Body of pancreas (tissue), 4 donors: ENCODE measurements at regions not wholly inside any gene's neighbourhood (a gene's known extent, or its start where the extent isn't known, plus 50 kb on each side); places are given as distances from the start of the nearest gene placed in this dataset.

Experiments used
- ATAC-seq: fragments of 150-250 bp; one replicate; pipeline ENCODE4 v1.9.1; 2016
- DNase-seq, 4 donors: peaks; one replicate each; pipeline ENCODE4 v3.0.0-alpha.2; 2019
- H3K27ac ChIP-seq, 4 donors: fragments of 200-600 bp; sonication (generic); 1 replicate in 3 of 4; 2 replicates in 1 of 4; pipeline versions ENCODE4 v1.5.1 to v1.6.1; 2016 to 2019; ENCODE audit warnings: mild to moderate bottlenecking in 1 of 4, mixed read lengths in 1 of 4, moderate library complexity in 1 of 4
- H3K27me3 ChIP-seq, 2 donors: fragments of 200-600 bp; sonication (generic); one replicate each; pipeline ENCODE4 v1.6.0; 2016; ENCODE audit warnings: mild to moderate bottlenecking in 1 of 2
- H3K36me3 ChIP-seq, 2 donors: fragments of 200-600 bp; sonication (generic); replicated peaks in 1 of 2; 2 replicates each; pipeline ENCODE4 v1.5.1; 2016; ENCODE audit warnings: low read depth in 2 of 2; ENCODE audit not compliant: insufficient read depth in 1 of 2
- H3K4me1 ChIP-seq: fragments of 200-600 bp; sonication (generic); one replicate; pipeline ENCODE4 v1.6.0; 2016
- H3K4me3 ChIP-seq, 2 donors: fragments of 200-600 bp; sonication (generic); 1 replicate in 1 of 2; 2 replicates in 1 of 2; pipeline ENCODE4 v1.5.1; 2016 to 2019
- H3K9me3 ChIP-seq, 3 donors: fragments of 200-600 bp; sonication (generic); 1 replicate in 2 of 3; 2 replicates in 1 of 3; pipeline ENCODE4 v1.5.1; 2016
- POLR2A ChIP-seq, 3 donors: fragments of 450-650 bp; IDR thresholded peaks; one replicate each; pipeline ENCODE4 v1.6.1; 2016; ENCODE audit warnings: antibody characterized with exemption in 3 of 3, mild to moderate bottlenecking in 2 of 3
- WGBS, 2 donors: methylation state at CpG; one replicate each; pipeline ENCODE4 v1.1.5; 2017; 5-methylcytosine and 5-hydroxymethylcytosine counted together
- intact Hi-C: fragments of 100-400 bp; cut with DNase I; formaldehyde crosslinking; loops from one replicate; pipeline ENCODE4 v1.15.1; 2023
- TF ChIP-seq, protein P1 (sequence below), 7 experiments: fragments of 450-650 bp in 4 of 7; fragments of 200-600 bp in 3 of 7; sonication (generic) in 3 of 7; IDR thresholded peaks; one replicate each; pipeline ENCODE4 v1.5.1; 2016 to 2019; ENCODE audit warnings: antibody characterized with exemption in 7 of 7

DNA sequence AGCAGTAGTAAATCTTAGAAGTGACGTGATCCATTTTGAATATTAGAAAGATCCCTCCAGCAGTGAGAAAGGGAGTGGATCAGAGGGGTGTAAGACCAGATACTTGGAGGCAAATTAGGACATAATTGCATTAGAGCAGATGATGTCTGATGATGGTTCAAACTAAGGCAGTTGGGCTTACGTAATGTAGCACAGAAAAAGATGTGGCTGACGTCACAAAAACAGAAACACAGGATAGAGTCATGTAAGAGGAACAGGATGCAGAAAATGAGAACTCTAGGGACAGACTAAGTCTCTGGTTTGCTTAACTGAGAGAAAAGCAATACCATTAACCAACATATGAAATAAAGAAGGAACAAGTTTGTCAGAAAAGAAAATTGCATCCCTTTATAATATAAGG is 392.5 kb upstream of the DACH1 start:
- WGBS, 2 donors, result 39 to 41% methylated on average over 3 of the region's 3 CpGs

DNA sequence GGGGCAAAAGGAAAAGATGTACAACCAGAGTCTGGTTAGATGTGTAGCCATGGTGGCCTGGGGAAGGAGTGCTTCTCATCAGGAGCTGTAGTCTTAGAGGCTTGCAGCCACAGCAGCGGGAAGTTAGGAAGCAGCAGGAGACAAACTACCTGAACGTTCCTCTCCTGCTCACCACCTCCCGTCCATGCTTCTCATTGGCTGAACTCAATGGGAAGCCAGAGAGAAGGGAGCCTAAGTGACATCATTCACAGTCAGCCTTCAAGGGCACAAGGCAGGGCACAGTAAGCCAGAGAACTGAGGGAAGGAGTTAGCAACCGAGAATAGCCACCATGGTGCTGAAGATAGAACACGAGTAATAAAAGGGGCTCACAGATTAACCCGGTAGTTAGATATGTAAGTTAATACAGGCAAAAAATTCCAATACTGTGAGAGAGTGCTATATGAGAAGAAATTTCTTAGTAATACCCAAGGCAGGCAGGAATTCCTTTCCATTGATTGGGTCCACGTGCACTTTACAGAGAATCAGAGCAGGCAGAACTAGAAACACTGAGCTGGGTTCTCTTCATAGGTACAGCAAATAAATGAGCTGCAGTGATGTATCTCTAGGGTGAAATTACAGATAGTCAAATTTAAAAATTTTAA is 391.5 kb upstream of the DACH1 start:
- Histone ChIP-seq H3K36me3 (no peaks in the 10 kb centered on the region), H3K4me1 (no peaks in the 10 kb centered on the region), H3K4me3 (no peak overlapping the region), H3K9me3 (no peaks in the 10 kb centered on the region), H3K27me3 (no peaks in the 10 kb centered on the region), H3K27ac (no peak overlapping the region)
- DNase-seq (peak in 1 of 4 donors; percentile 5), ATAC-seq (no peak)
- WGBS, 2 donors, result 54 to 59% methylated on average over 7 of the region's 7 CpGs
- TF ChIP-seq, protein P1, sequence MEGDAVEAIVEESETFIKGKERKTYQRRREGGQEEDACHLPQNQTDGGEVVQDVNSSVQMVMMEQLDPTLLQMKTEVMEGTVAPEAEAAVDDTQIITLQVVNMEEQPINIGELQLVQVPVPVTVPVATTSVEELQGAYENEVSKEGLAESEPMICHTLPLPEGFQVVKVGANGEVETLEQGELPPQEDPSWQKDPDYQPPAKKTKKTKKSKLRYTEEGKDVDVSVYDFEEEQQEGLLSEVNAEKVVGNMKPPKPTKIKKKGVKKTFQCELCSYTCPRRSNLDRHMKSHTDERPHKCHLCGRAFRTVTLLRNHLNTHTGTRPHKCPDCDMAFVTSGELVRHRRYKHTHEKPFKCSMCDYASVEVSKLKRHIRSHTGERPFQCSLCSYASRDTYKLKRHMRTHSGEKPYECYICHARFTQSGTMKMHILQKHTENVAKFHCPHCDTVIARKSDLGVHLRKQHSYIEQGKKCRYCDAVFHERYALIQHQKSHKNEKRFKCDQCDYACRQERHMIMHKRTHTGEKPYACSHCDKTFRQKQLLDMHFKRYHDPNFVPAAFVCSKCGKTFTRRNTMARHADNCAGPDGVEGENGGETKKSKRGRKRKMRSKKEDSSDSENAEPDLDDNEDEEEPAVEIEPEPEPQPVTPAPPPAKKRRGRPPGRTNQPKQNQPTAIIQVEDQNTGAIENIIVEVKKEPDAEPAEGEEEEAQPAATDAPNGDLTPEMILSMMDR (IDR thresholded peaks at IDR 0.05), result no peak
- no peak for TF ChIP-seq POLR2A (IDR thresholded peaks at IDR 0.05)
- intact Hi-C loops, result no loop called here

More for the DNA sequence above, 392.5 kb upstream of the DACH1 start:
- no peaks in the 10 kb centered on the region for H3K4me1 ChIP-seq
- H3K9me3 ChIP-seq, result no peaks in the 10 kb centered on the region
- no peaks in the 10 kb centered on the region for H3K36me3 ChIP-seq
- H3K27me3 ChIP-seq, result no peaks in the 10 kb centered on the region
- intact Hi-C loops, result no loop called here
- ATAC-seq (no peak), DNase-seq (no peak)
- H3K4me3 ChIP-seq, result no peak overlapping the region
- no peak overlapping the region for H3K27ac ChIP-seq
- TF ChIP-seq, protein P1 (IDR thresholded peaks at IDR 0.05), result no peak

DNA sequence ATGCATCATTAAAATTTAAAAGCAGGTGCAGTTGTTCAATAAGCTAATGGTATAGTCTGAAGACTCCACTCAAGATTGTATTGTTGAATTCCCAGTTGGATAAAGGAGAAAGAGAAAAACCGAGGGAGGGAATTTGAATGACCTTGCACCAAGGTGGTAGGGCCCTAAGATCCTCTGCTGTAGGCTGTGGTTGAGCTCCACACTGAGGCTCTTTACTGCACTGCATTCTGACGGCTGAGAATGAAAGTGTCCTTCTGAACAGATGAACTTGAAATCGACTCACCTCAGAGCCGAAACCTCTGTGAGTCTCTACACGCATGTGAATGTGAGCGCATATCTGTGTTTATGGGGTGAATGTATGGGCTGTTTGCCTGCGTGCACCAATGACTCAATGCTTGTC is 388.9 kb upstream of the DACH1 start:
- intact Hi-C loops, result no loop called here
- Histone ChIP-seq H3K4me1 (no peaks in the 10 kb centered on the region), H3K27me3 (no peaks in the 10 kb centered on the region), H3K9me3 (no peaks in the 10 kb centered on the region), H3K4me3 (no peak overlapping the region), H3K36me3 (no peaks in the 10 kb centered on the region), H3K27ac (no peak overlapping the region)
- ATAC-seq (peak; percentile 70), DNase-seq (peak; percentile 45 to 65 (median 51))
- no peak for TF ChIP-seq POLR2A (IDR thresholded peaks at IDR 0.05)
- TF ChIP-seq, protein P1 (IDR thresholded peaks at IDR 0.05), result peak; percentile 29 to 75 (median 70)
- WGBS, 2 donors, result 15 to 25% methylated on average over 7 of the region's 7 CpGs

DNA sequence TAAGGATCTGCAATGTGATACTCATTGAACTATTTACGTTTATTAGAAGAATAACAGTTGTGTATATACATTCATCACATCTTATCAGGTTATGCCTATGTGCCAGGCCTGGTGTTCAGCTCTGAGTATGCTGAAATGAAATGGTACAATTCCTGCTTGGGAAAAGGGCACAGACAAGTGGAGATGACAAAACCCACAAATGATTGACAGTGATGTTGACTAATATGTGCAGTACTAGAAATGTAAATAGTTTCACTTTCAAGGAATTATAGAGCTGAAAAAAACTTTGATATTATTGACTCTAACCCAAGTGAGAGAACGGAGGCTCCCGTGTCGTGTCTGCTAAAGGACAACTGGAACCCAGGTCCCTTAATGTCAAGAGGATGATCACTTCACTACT is 386.8 kb upstream of the DACH1 start:
- TF ChIP-seq POLR2A (IDR thresholded peaks at IDR 0.05), result no peak
- TF ChIP-seq, protein P1 (IDR thresholded peaks at IDR 0.05), result no peak
- ATAC-seq, result no peak
- no peak for DNase-seq
- no peaks in the 10 kb centered on the region for H3K4me1 ChIP-seq
- H3K4me3 ChIP-seq, result no peak overlapping the region
- H3K36me3 ChIP-seq, result no peaks in the 10 kb centered on the region
- H3K9me3 ChIP-seq, result no peaks in the 10 kb centered on the region
- no peaks in the 10 kb centered on the region for H3K27me3 ChIP-seq
- no peak overlapping the region for H3K27ac ChIP-seq
- 72 to 73% methylated on average over 4 of the region's 4 CpGs for WGBS, 2 donors
- intact Hi-C loops, result no loop called here

DNA sequence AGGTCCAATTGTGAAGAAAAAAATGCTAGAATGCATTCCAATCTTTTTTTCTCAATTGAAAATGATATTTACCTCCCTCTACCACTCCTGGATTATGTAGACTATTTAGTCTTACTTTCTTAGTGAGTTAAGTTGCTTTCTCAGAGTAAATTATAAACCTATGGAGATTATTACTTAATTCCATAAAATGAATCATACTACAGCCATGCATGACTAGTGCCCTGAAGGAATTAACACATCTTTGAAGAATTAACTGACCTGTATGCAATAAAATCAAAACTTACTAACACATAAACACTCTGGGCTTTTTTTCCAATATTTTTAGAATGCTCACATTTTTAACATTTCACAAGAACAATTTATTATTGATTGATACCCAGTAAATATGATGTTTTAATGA is 379.4 kb upstream of the DACH1 start:
- H3K9me3 ChIP-seq, result no peaks in the 10 kb centered on the region
- no peak overlapping the region for H3K27ac ChIP-seq
- H3K4me1 ChIP-seq, result no peaks in the 10 kb centered on the region
- H3K36me3 ChIP-seq, result no peaks in the 10 kb centered on the region
- intact Hi-C loops, result no loop called here
- no peak for TF ChIP-seq POLR2A (IDR thresholded peaks at IDR 0.05)
- H3K27me3 ChIP-seq, result no peaks in the 10 kb centered on the region
- no peak for DNase-seq
- H3K4me3 ChIP-seq, result no peak overlapping the region
- ATAC-seq, result no peak
